NCI-H345 treated with DMSO at 0.1 percent for 48 hours (cell line): ENCODE measurements at regions not wholly inside any gene's neighbourhood (a gene's known extent, or its start where the extent isn't known, plus 50 kb on each side); places are given as distances from the start of the nearest gene placed in this dataset.

ENCODE experiments used
- DNase-seq: peaks from one replicate; lab custom pipeline; 2025; ENCODE audit not compliant: unreplicated experiment; lab: John Stamatoyannopoulos, UW

GRCh38 chr18:76647322-76647721, 152.3 kb upstream of the ZNF516 start:
- DNase-seq = no peak

- no peak for DNase-seq
Observed at GRCh38 chr18:76644580-76644979, 149.5 kb upstream of the ZNF516 start.

GRCh38 chr18:76643996-76644395, 149.0 kb upstream of the ZNF516 start:
- no peak for DNase-seq

- DNase-seq = no peak
Observed at GRCh38 chr18:76643199-76643598, 148.2 kb upstream of the ZNF516 start.

- DNase-seq = no peak
Observed at GRCh38 chr18:76640438-76640837, 145.4 kb upstream of the ZNF516 start.

- no peak for DNase-seq
Observed at GRCh38 chr18:76634564-76634963, 139.5 kb upstream of the ZNF516 start.

- no peak for DNase-seq
Observed at GRCh38 chr18:76633588-76634269, 138.7 kb upstream of the ZNF516 start.

- no peak for DNase-seq
Observed at GRCh38 chr18:76627444-76627843, 132.4 kb upstream of the ZNF516 start.

GRCh38 chr18:76626991-76627390, 131.9 kb upstream of the ZNF516 start:
- DNase-seq = no peak

GRCh38 chr18:76622651-76623050, 127.6 kb upstream of the ZNF516 start:
- DNase-seq = no peak

GRCh38 chr18:76621782-76622495, 126.9 kb upstream of the ZNF516 start:
- DNase-seq = no peak

GRCh38 chr18:76621226-76621625, 126.2 kb upstream of the ZNF516 start:
- peak; percentile 10 for DNase-seq

GRCh38 chr18:76620321-76621170, 125.5 kb upstream of the ZNF516 start:
- no peak for DNase-seq

- no peak for DNase-seq
Observed at GRCh38 chr18:76619621-76620315, 124.7 kb upstream of the ZNF516 start.

- no peak for DNase-seq
Observed at GRCh38 chr18:76619261-76619620, 124.2 kb upstream of the ZNF516 start.

GRCh38 chr18:76618721-76619120, 123.7 kb upstream of the ZNF516 start:
- no peak for DNase-seq

GRCh38 chr18:76616373-76616772, 121.3 kb upstream of the ZNF516 start:
- no peak for DNase-seq

- DNase-seq = no peak
Observed at GRCh38 chr18:76615065-76615733, 120.2 kb upstream of the ZNF516 start.

GRCh38 chr18:76613755-76614120, 118.7 kb upstream of the ZNF516 start:
- DNase-seq = no peak

GRCh38 chr18:76613053-76613754, 118.2 kb upstream of the ZNF516 start:
- DNase-seq = no peak
